OCI-LY7 (cell line): ENCODE measurements at regions not wholly inside any gene's neighbourhood (a gene's known extent, or its start where the extent isn't known, plus 50 kb on each side); places are given as distances from the start of the nearest gene placed in this dataset.
"Not testable (repeated sequence)": the region's sequence is repeated elsewhere in the genome, so short reads cannot be mapped to it uniquely, and the experiment has no call there.

Experiments used
- BruUV-seq: library from RNA; stranded (reverse); fragments of 400-500 nt; replicated peaks from 2 replicates; lab custom pipeline; 2021; lab: Mats Ljungman, UMichigan
- CTCF ChIA-PET: fragments of 300-600 bp; sonication (Branson Sonifier 250); formaldehyde crosslinking; loops from one replicate; lab custom pipeline; 2022; ENCODE audit warnings: antibody characterized with exemption; ENCODE audit not compliant: unreplicated experiment; lab: Charles Lee
- POLR2A ChIA-PET: fragments of 300-600 bp; sonication (Branson Sonifier 250); formaldehyde crosslinking; loops from one replicate; lab custom pipeline; 2022; ENCODE audit warnings: antibody characterized with exemption; lab: Charles Lee
- DNase-seq: peaks from one replicate; pipeline ENCODE4 v3.0.0-alpha.2; 2015; ENCODE audit warnings: low spot score
- H2AFZ ChIP-seq: fragments of 200-600 bp; sonication (generic), shearing (Covaris generic); 2 replicates; pipeline ENCODE4 v1.6.1; 2014; ENCODE audit warnings: mild to moderate bottlenecking, antibody characterized with exemption, low read length, moderate library complexity
- H3K27ac ChIP-seq: fragments of 200-600 bp; sonication (generic); 2 replicates; pipeline ENCODE4 v1.5.1; 2014; ENCODE audit warnings: mixed run types, low read depth, mild to moderate bottlenecking, moderate library complexity, low read length, inconsistent platforms; ENCODE audit not compliant: poor library complexity, severe bottlenecking
- H3K36me3 ChIP-seq: fragments of 200-600 bp; sonication (generic); 2 replicates; pipeline ENCODE4 v1.6.1; 2014; ENCODE audit warnings: mild to moderate bottlenecking, antibody characterized with exemption, low read length, moderate library complexity, mixed read lengths; ENCODE audit not compliant: insufficient read depth
- H3K4me1 ChIP-seq: fragments of 200-600 bp; sonication (generic); 2 replicates; pipeline ENCODE4 v1.5.1; 2014; ENCODE audit warnings: mild to moderate bottlenecking, low read length; ENCODE audit not compliant: insufficient read depth, poor library complexity, severe bottlenecking
- H3K4me2 ChIP-seq: fragments of 200-600 bp; sonication (generic); 2 replicates; pipeline ENCODE4 v1.6.1; 2014; ENCODE audit warnings: mild to moderate bottlenecking, low read length
- H3K4me3 ChIP-seq: fragments of 200-600 bp; sonication (generic); 2 replicates; pipeline ENCODE4 v1.5.1; 2014; ENCODE audit warnings: mild to moderate bottlenecking, low read depth, low read length; ENCODE audit not compliant: poor library complexity, severe bottlenecking
- H3K79me2 ChIP-seq: fragments of 200-600 bp; sonication (generic); 2 replicates; pipeline ENCODE4 v1.6.1; 2016; ENCODE audit warnings: low read depth, mild to moderate bottlenecking, low read length, moderate library complexity, mixed read lengths; ENCODE audit not compliant: insufficient read depth
- H3K9me2 ChIP-seq: fragments of 200-600 bp; sonication (generic); 2 replicates; pipeline ENCODE4 v1.6.1; 2016; ENCODE audit warnings: mild to moderate bottlenecking, low read length, mixed read lengths; ENCODE audit not compliant: insufficient read depth
- H3K9me3 ChIP-seq: fragments of 200-600 bp; sonication (generic); 2 replicates; pipeline ENCODE4 v1.6.1; 2014; ENCODE audit warnings: mild to moderate bottlenecking, mixed run types, low read length, mixed read lengths
- H4K20me1 ChIP-seq: fragments of 200-600 bp; sonication (generic); 2 replicates; pipeline ENCODE4 v1.6.1; 2014; ENCODE audit warnings: mild to moderate bottlenecking, antibody characterized with exemption, low read length, moderate library complexity, mixed read lengths; ENCODE audit not compliant: insufficient read depth
- EZH2phosphoT487 ChIP-seq: fragments of 200-600 bp; sonication (generic); IDR thresholded peaks from 2 replicates; pipeline ENCODE4 v1.6.1; 2018; ENCODE audit warnings: low read depth, borderline replicate concordance, mild to moderate bottlenecking, mixed run types, antibody characterized with exemption, low read length, moderate library complexity, mixed read lengths
- intact Hi-C: fragments of 100-400 bp; cut with micrococcal nuclease; formaldehyde crosslinking; loops from one replicate; pipeline ENCODE4 v1.10.0; 2022; ENCODE audit not compliant: unreplicated experiment
- TF ChIP-seq, protein P1 (sequence below): fragments of 200-600 bp; sonication (generic); conservative IDR thresholded peaks from 2 replicates; pipeline ENCODE4 v1.5.1; 2014; ENCODE audit warnings: mild to moderate bottlenecking, antibody characterized with exemption, low read length, moderate library complexity, mixed read lengths

- H3K9me2 ChIP-seq, result no peaks in the 10 kb centered on the region
- POLR2A ChIA-PET, result interaction anchor here (0.6 kb wide), 2 partner anchors 12 to 369 kb away, joined by 3 to 6 read pairs; no protein-coding TSS in a partner anchor
Measured at GRCh38 chr12:118544569-118544968, 168.2 kb downstream of the SUDS3 start.

DNA sequence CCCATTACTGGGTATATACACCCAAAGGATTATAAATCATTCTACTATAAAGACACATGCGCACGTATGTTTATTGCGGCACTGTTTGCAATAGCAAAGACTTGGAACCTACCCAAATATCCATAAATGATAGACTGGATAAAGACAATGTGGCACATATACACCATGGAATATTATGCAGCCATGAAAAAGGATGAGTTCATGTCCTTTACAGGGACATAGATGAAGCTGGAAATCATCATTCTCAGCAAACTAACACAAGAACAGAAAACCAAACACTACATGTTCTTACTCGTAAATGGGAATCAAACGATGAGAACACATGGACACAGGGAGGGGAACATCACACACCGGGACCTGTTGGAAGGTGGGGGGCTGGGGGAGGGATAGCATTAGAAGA, 171.3 kb downstream of the SUDS3 start:
- POLR2A ChIA-PET, H2AFZ ChIP-seq, BruUV-seq, H3K9me2 ChIP-seq, H3K9me3 ChIP-seq, intact Hi-C loops, CTCF ChIA-PET, H3K36me3 ChIP-seq, DNase-seq, H3K4me2 ChIP-seq, H3K4me1 ChIP-seq, H3K4me3 ChIP-seq, H3K79me2 ChIP-seq, H4K20me1 ChIP-seq, H3K27ac ChIP-seq: not testable (repeated sequence)

More at GRCh38 chr12:118544569-118544968, 168.2 kb downstream of the SUDS3 start:
- no peak overlapping the region for H2AFZ ChIP-seq
- CTCF ChIA-PET, result no interaction called here
- BruUV-seq, result no TSS peak
- no peaks in the 10 kb centered on the region for H3K79me2 ChIP-seq
- no peaks in the 10 kb centered on the region for H3K9me3 ChIP-seq
- no peak overlapping the region for H3K4me2 ChIP-seq
- TF ChIP-seq EZH2phosphoT487, result no peak
- H4K20me1 ChIP-seq, result no peaks in the 10 kb centered on the region
- intact Hi-C loops, result no loop called here
- DNase-seq, result no peak
- H3K27ac ChIP-seq, result no peak overlapping the region
- no peaks in the 10 kb centered on the region for H3K4me1 ChIP-seq
- no peaks in the 10 kb centered on the region for H3K36me3 ChIP-seq
- H3K4me3 ChIP-seq, result no peak overlapping the region

DNA sequence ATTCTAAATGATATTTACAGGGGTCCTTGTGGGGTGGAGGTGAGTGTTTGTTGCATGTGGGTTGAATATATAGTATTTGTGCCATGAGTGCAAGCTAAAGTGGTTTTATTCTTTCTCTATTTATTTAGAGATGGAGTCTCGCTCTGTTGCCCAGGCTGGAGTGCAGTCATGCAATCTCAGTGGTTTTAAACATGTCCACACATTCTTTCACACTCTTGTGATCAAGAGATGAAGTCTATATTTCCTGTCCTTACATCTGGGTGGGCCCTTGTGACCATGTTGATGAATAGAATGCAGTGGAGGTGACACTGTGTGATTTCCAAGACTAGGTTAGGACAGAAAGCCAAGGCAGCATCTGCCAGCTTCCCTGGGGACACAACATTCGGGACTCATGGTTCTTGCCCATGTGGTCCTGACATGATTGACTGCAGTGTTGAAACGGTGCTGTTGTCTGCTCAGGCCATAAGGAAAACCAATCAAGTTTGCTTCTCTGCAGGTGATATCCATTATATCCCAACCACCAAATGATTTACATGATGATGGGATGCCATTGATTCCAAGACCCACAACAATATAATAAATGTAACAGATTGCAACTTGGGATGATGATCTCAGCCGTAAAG, 172.6 kb downstream of the SUDS3 start:
- Histone ChIP-seq H2AFZ (no peak overlapping the region), H3K9me2 (no peaks in the 10 kb centered on the region), H3K27ac (no peak overlapping the region), H3K4me2 (no peak overlapping the region), H3K36me3 (no peaks in the 10 kb centered on the region), H3K4me3 (no peak overlapping the region), H3K79me2 (no peaks in the 10 kb centered on the region), H3K9me3 (no peaks in the 10 kb centered on the region), H4K20me1 (no peaks in the 10 kb centered on the region), H3K4me1 (no peaks in the 10 kb centered on the region)
- DNase-seq, result no peak
- BruUV-seq, result no TSS peak
- no peak for TF ChIP-seq EZH2phosphoT487
- TF ChIP-seq, protein P1, sequence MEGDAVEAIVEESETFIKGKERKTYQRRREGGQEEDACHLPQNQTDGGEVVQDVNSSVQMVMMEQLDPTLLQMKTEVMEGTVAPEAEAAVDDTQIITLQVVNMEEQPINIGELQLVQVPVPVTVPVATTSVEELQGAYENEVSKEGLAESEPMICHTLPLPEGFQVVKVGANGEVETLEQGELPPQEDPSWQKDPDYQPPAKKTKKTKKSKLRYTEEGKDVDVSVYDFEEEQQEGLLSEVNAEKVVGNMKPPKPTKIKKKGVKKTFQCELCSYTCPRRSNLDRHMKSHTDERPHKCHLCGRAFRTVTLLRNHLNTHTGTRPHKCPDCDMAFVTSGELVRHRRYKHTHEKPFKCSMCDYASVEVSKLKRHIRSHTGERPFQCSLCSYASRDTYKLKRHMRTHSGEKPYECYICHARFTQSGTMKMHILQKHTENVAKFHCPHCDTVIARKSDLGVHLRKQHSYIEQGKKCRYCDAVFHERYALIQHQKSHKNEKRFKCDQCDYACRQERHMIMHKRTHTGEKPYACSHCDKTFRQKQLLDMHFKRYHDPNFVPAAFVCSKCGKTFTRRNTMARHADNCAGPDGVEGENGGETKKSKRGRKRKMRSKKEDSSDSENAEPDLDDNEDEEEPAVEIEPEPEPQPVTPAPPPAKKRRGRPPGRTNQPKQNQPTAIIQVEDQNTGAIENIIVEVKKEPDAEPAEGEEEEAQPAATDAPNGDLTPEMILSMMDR, result no peak
- ChIA-PET CTCF (no interaction called here), POLR2A (no interaction called here)
- intact Hi-C loops, result no loop called here
